ENCODE measurements at regions not wholly inside any gene's neighbourhood (a gene's known extent, or its start where the extent isn't known, plus 50 kb on each side); places are given as distances from the start of the nearest gene placed in this dataset.

- no peak overlapping the region for H3K9ac ChIP-seq
- no peaks in the 10 kb centered on the region for H4K20me1 ChIP-seq
- no peak overlapping the region for H3K4me2 ChIP-seq
- H3K27me3 ChIP-seq = no peaks in the 10 kb centered on the region
- H3K4me3 ChIP-seq = no peak overlapping the region
- H3K9me3 ChIP-seq (replicated peaks in 1 of 11) = no peaks in the 10 kb centered on the region
- H3K4me1 ChIP-seq = no peaks in the 10 kb centered on the region
- no peak for TF ChIP-seq Cebpa-rat (IDR thresholded peaks at IDR 0.05)
- no peaks in the 10 kb centered on the region for H3K36me3 ChIP-seq
- no peak overlapping the region for H3K27ac ChIP-seq
These were observed 2695.8 kb downstream of the PCDH9 start for GRCh38 chr13:64534302-64534701.

GRCh38 chr13:64531400-64531799, 2698.7 kb downstream of the PCDH9 start:
- no peak overlapping the region for H3K4me2 ChIP-seq
- H3K4me1 ChIP-seq = no peaks in the 10 kb centered on the region
- no peak overlapping the region for H3K27ac ChIP-seq
- H3K27me3 ChIP-seq = no peaks in the 10 kb centered on the region
- no peak for TF ChIP-seq Cebpa-rat (IDR thresholded peaks at IDR 0.05)
- H3K9me3 ChIP-seq (replicated peaks in 1 of 11) = no peaks in the 10 kb centered on the region
- no peaks in the 10 kb centered on the region for H3K36me3 ChIP-seq
- no peak overlapping the region for H3K4me3 ChIP-seq
- no peaks in the 10 kb centered on the region for H4K20me1 ChIP-seq
- no peak overlapping the region for H3K9ac ChIP-seq

- Histone ChIP-seq H3K4me3 (no peak overlapping the region), H3K9me3 (replicated peaks in 1 of 11) (no peaks in the 10 kb centered on the region), H3K4me2 (no peak overlapping the region), H3K9ac (no peak overlapping the region), H3K27me3 (no peaks in the 10 kb centered on the region), H4K20me1 (no peaks in the 10 kb centered on the region), H3K4me1 (no peaks in the 10 kb centered on the region), H3K36me3 (no peaks in the 10 kb centered on the region), H3K27ac (no peak overlapping the region)
- TF ChIP-seq Cebpa-rat (IDR thresholded peaks at IDR 0.05) = no peak
These were observed 2700.2 kb downstream of the PCDH9 start for GRCh38 chr13:64529874-64530485.

GRCh38 chr13:64528838-64529237, 2701.3 kb downstream of the PCDH9 start:
- Histone ChIP-seq H3K4me3 (no peak overlapping the region), H3K27ac (no peak overlapping the region), H3K9ac (no peak overlapping the region), H4K20me1 (no peaks in the 10 kb centered on the region), H3K9me3 (replicated peaks in 1 of 11) (no peaks in the 10 kb centered on the region), H3K36me3 (no peaks in the 10 kb centered on the region), H3K4me1 (no peaks in the 10 kb centered on the region), H3K4me2 (no peak overlapping the region), H3K27me3 (no peaks in the 10 kb centered on the region)
- TF ChIP-seq Cebpa-rat (IDR thresholded peaks at IDR 0.05) = no peak

GRCh38 chr13:64527561-64527960, 2702.6 kb downstream of the PCDH9 start:
- Histone ChIP-seq H3K4me3 (no peak overlapping the region), H3K36me3 (no peaks in the 10 kb centered on the region), H3K9ac (no peak overlapping the region), H3K9me3 (replicated peaks in 1 of 11) (peaks cover 3 to 4% (median 4%) of the 10 kb centered on the region in 11 experiments; a peak in 18 of 22 replicates), H3K27me3 (no peaks in the 10 kb centered on the region), H3K27ac (no peak overlapping the region), H4K20me1 (no peaks in the 10 kb centered on the region), H3K4me1 (no peaks in the 10 kb centered on the region), H3K4me2 (no peak overlapping the region)
- no peak for TF ChIP-seq Cebpa-rat (IDR thresholded peaks at IDR 0.05)

GRCh38 chr13:64525687-64526086, 2704.4 kb downstream of the PCDH9 start:
- peaks cover 6 to 9% (median 8%) of the 10 kb centered on the region in 11 experiments; a peak in 18 of 22 replicates for H3K9me3 ChIP-seq (replicated peaks in 1 of 11)
- no peaks in the 10 kb centered on the region for H4K20me1 ChIP-seq
- no peaks in the 10 kb centered on the region for H3K27me3 ChIP-seq
- H3K36me3 ChIP-seq = no peaks in the 10 kb centered on the region
- no peak overlapping the region for H3K27ac ChIP-seq
- H3K4me3 ChIP-seq = no peak overlapping the region
- H3K4me1 ChIP-seq = no peaks in the 10 kb centered on the region
- no peak for TF ChIP-seq Cebpa-rat (IDR thresholded peaks at IDR 0.05)
- no peak overlapping the region for H3K9ac ChIP-seq
- no peak overlapping the region for H3K4me2 ChIP-seq

GRCh38 chr13:64510747-64511146, 2719.4 kb downstream of the PCDH9 start:
- TF ChIP-seq Cebpa-rat (IDR thresholded peaks at IDR 0.05) = no peak
- peaks cover 0 to 17% (median 0%) of the 10 kb centered on the region in 11 experiments; a peak in 3 of 22 replicates for H3K9me3 ChIP-seq (replicated peaks in 1 of 11)
- no peak overlapping the region for H3K4me3 ChIP-seq
- H3K4me1 ChIP-seq = no peaks in the 10 kb centered on the region
- H3K36me3 ChIP-seq = no peaks in the 10 kb centered on the region
- no peak overlapping the region for H3K4me2 ChIP-seq
- H3K27ac ChIP-seq = no peak overlapping the region
- no peak overlapping the region for H3K9ac ChIP-seq
- H3K27me3 ChIP-seq = no peaks in the 10 kb centered on the region
- H4K20me1 ChIP-seq = no peaks in the 10 kb centered on the region

GRCh38 chr13:64506246-64506645, 2723.9 kb downstream of the PCDH9 start:
- no peak overlapping the region for H3K4me3 ChIP-seq
- H3K27me3 ChIP-seq = no peaks in the 10 kb centered on the region
- no peak for TF ChIP-seq Cebpa-rat (IDR thresholded peaks at IDR 0.05)
- no peaks in the 10 kb centered on the region for H3K4me1 ChIP-seq
- no peaks in the 10 kb centered on the region for H3K36me3 ChIP-seq
- no peak overlapping the region for H3K27ac ChIP-seq
- H3K9ac ChIP-seq = no peak overlapping the region
- no peak overlapping the region for H3K4me2 ChIP-seq
- H4K20me1 ChIP-seq = no peaks in the 10 kb centered on the region
- no peaks in the 10 kb centered on the region for H3K9me3 ChIP-seq (replicated peaks in 1 of 11)

GRCh38 chr13:64505336-64505910, 2724.7 kb downstream of the PCDH9 start:
- Histone ChIP-seq H3K9me3 (replicated peaks in 1 of 11) (no peaks in the 10 kb centered on the region), H3K27me3 (no peaks in the 10 kb centered on the region), H3K4me2 (no peak overlapping the region), H3K9ac (no peak overlapping the region), H3K4me1 (no peaks in the 10 kb centered on the region), H4K20me1 (no peaks in the 10 kb centered on the region), H3K27ac (no peak overlapping the region), H3K36me3 (no peaks in the 10 kb centered on the region), H3K4me3 (no peak overlapping the region)
- no peak for TF ChIP-seq Cebpa-rat (IDR thresholded peaks at IDR 0.05)

GRCh38 chr13:64488731-64489130, 2741.4 kb downstream of the PCDH9 start:
- Histone ChIP-seq H3K4me1 (no peaks in the 10 kb centered on the region), H3K27ac (no peak overlapping the region), H3K9me3 (replicated peaks in 1 of 11) (no peaks in the 10 kb centered on the region), H3K27me3 (no peaks in the 10 kb centered on the region), H3K9ac (no peak overlapping the region), H4K20me1 (no peaks in the 10 kb centered on the region), H3K36me3 (no peaks in the 10 kb centered on the region), H3K4me3 (no peak overlapping the region), H3K4me2 (no peak overlapping the region)
- TF ChIP-seq Cebpa-rat (IDR thresholded peaks at IDR 0.05) = no peak
